Endothelial cell of umbilical vein (primary cell): ENCODE measurements at regions not wholly inside any gene's neighbourhood (a gene's known extent, or its start where the extent isn't known, plus 50 kb on each side); places are given as distances from the start of the nearest gene placed in this dataset.

Experiments used
- BruUV-seq: library from RNA; stranded (reverse); fragments of 400-500 nt; replicated peaks from 2 replicates; lab custom pipeline; 2021; lab: Mats Ljungman, UMichigan
- CTCF ChIA-PET: fragments of 300-600, 350-600 bp; sonication (Branson Sonifier 250); formaldehyde crosslinking; loops from one replicate; lab custom pipeline; 2021; ENCODE audit warnings: antibody characterized with exemption, inconsistent platforms; lab: Charles Lee
- POLR2A ChIA-PET: fragments of 300-600, 350-600 bp; sonication (Branson Sonifier 250); formaldehyde crosslinking; loops from one replicate; lab custom pipeline; 2021; ENCODE audit warnings: antibody characterized with exemption, inconsistent platforms; lab: Charles Lee
- DNase-seq: peaks from one replicate; pipeline ENCODE4 v3.0.0-alpha.2; 2011; ENCODE audit warnings: low read depth, low spot score
- FAIRE-seq: peaks from 2 replicates; lab custom pipeline; 2011; peaks lifted over from hg19 to GRCh38; lab: Jason Lieb, UNC
- H2AFZ ChIP-seq: 2 replicates; pipeline ENCODE4 v1.6.0; 2012; ENCODE audit warnings: low read depth, low read length, control low read depth, inconsistent platforms
- H3K27ac ChIP-seq: 2 replicates; pipeline ENCODE4 v1.5.1; 2011; ENCODE audit warnings: low read depth, mild to moderate bottlenecking, control low read depth, low read length, moderate library complexity; ENCODE audit not compliant: insufficient read depth
- H3K27me3 ChIP-seq, 2 experiments: 2 replicates each; pipeline versions ENCODE4 v1.6.0 to v1.6.1; 2011; ENCODE audit warnings: low read length in 2 of 2, mixed read lengths in 1 of 2; ENCODE audit not compliant: control insufficient read depth in 2 of 2, insufficient read depth in 2 of 2
- H3K36me3 ChIP-seq, 2 experiments: 2 replicates in 1 of 2; 3 replicates in 1 of 2; pipeline ENCODE4 v1.5.1; 2011; ENCODE audit warnings: low read length in 2 of 2, mild to moderate bottlenecking in 1 of 2, moderate library complexity in 1 of 2; ENCODE audit not compliant: control insufficient read depth in 2 of 2, insufficient read depth in 2 of 2; ENCODE audit errors: extremely low read depth in 1 of 2
- H3K4me1 ChIP-seq: 3 replicates; pipeline ENCODE4 v1.5.1; 2011; ENCODE audit warnings: mild to moderate bottlenecking, low read length; ENCODE audit not compliant: control insufficient read depth, insufficient read depth; ENCODE audit errors: extremely low read depth
- H3K4me2 ChIP-seq: 2 replicates; pipeline ENCODE4 v1.6.1; 2011; ENCODE audit warnings: low read length, control low read depth, mixed read lengths; ENCODE audit not compliant: insufficient read depth
- H3K4me3 ChIP-seq, 3 experiments: fragments of 200-600 bp in 1 of 3; sonication (generic), shearing (Covaris generic) in 1 of 3; replicated peaks in 1 of 3; 2 replicates each; pipeline ENCODE4 v1.5.1; 2011 to 2016; ENCODE audit warnings: control low read depth in 3 of 3, low read length in 3 of 3, mild to moderate bottlenecking in 2 of 3, inconsistent platforms in 1 of 3, low read depth in 1 of 3, moderate library complexity in 1 of 3; ENCODE audit not compliant: insufficient read depth in 1 of 3
- H3K79me2 ChIP-seq: 2 replicates; pipeline ENCODE4 v1.6.0; 2012; ENCODE audit warnings: low read length, inconsistent platforms; ENCODE audit not compliant: control insufficient read depth, insufficient read depth
- H3K9ac ChIP-seq: replicated peaks from 2 replicates; pipeline ENCODE3; 2011; ENCODE audit warnings: low read length, control low read depth; ENCODE audit not compliant: insufficient read depth; ENCODE audit errors: extremely low read depth
- H3K9me1 ChIP-seq: replicated peaks from 3 replicates; pipeline ENCODE4 v1.6.0; 2011; ENCODE audit warnings: mild to moderate bottlenecking, low read length; ENCODE audit not compliant: control insufficient read depth, insufficient read depth; ENCODE audit errors: extremely low read depth
- H3K9me3 ChIP-seq: replicated peaks from 2 replicates; pipeline ENCODE4 v1.5.1; 2012; ENCODE audit warnings: low read length, inconsistent platforms; ENCODE audit not compliant: control insufficient read depth, insufficient read depth
- H4K20me1 ChIP-seq: replicated peaks from 2 replicates; pipeline ENCODE3; 2011; ENCODE audit warnings: mild to moderate bottlenecking, low read length; ENCODE audit not compliant: control insufficient read depth, insufficient read depth; ENCODE audit errors: extremely low read depth
- EZH2 ChIP-seq: IDR thresholded peaks from 2 replicates; pipeline ENCODE4 v1.6.1; 2012; ENCODE audit warnings: borderline replicate concordance, low read depth, mild to moderate bottlenecking, moderate library complexity, low read length, inconsistent platforms; ENCODE audit not compliant: severe bottlenecking
- FOS ChIP-seq: IDR thresholded peaks from 2 replicates; pipeline ENCODE4 v1.6.1; 2011; ENCODE audit warnings: mild to moderate bottlenecking, low read length, moderate library complexity, borderline replicate concordance; ENCODE audit not compliant: insufficient read depth
- GATA2 ChIP-seq: IDR thresholded peaks from 2 replicates; pipeline ENCODE4 v1.7.0; 2011; ENCODE audit warnings: low read depth, mild to moderate bottlenecking, moderate library complexity, mixed read lengths, low read length; ENCODE audit not compliant: insufficient read length, insufficient read depth
- JUN ChIP-seq: IDR thresholded peaks from 2 replicates; pipeline ENCODE4 v1.6.1; 2011; ENCODE audit warnings: borderline replicate concordance, low read depth; ENCODE audit not compliant: insufficient read length, insufficient read depth
- MYC ChIP-seq: IDR thresholded peaks from one replicate; pipeline ENCODE4 v1.6.1; 2011; ENCODE audit warnings: mild to moderate bottlenecking, low read depth, low read length
- POLR2A ChIP-seq: IDR thresholded peaks from 2 replicates; pipeline ENCODE4 v1.6.1; 2012; ENCODE audit warnings: low read depth, mild to moderate bottlenecking, control low read depth, low read length
- POLR2AphosphoS5 ChIP-seq: IDR thresholded peaks from 2 replicates; pipeline ENCODE4 v1.6.1; 2012; ENCODE audit warnings: low read depth, mild to moderate bottlenecking, control low read depth, low read length, moderate library complexity; ENCODE audit not compliant: insufficient read depth
- dilution Hi-C: fragments of 300-500 bp; cut with MboI; formaldehyde crosslinking; loops from one replicate; pipeline ENCODE4 v1.15.0; 2019; ENCODE audit warnings: low sequenced_read_pairs; ENCODE audit not compliant: extremely low pct_ligation_motif_present
- intact Hi-C: fragments of 100-400 bp; cut with micrococcal nuclease; formaldehyde crosslinking; loops from one replicate; pipeline ENCODE4 v1.10.0; 2022
- TF ChIP-seq, protein P1 (sequence below), 2 donors: IDR thresholded peaks; 1 replicate in 1 of 2; 2 replicates in 1 of 2; pipeline ENCODE4 v1.5.1; 2011; ENCODE audit warnings: low read length in 2 of 2, mild to moderate bottlenecking in 2 of 2, moderate library complexity in 2 of 2, control low read depth in 1 of 2, inconsistent platforms in 1 of 2, low read depth in 1 of 2; ENCODE audit not compliant: insufficient read depth in 1 of 2; ENCODE audit errors: extremely low read depth in 1 of 2
- TF ChIP-seq, protein P2 (sequence below): IDR thresholded peaks from 2 replicates; pipeline ENCODE4 v1.6.1; 2011; ENCODE audit not compliant: insufficient read depth, insufficient read length

DNA sequence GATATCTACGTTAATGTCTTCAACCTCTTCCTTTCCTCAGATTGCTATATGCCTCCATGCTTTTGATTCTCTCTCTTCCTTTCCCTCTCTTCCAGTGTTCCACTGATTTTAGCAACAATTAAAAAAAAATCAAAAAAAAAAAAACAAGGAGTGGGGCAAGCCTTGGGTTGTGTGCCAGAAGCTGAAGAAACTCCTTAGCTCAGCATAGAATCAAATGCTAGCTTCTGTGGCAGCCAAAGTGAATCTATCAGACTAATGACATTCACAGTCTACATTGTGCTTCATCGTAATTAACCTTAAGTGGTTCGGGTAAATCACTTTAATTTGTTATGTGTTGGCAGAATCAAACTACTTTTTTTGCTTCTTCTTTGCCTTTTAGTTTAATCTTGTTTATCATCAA, 237.3 kb downstream of the TMEM167A start:
- no peak for DNase-seq
- Histone ChIP-seq H3K27me3 (no peaks in the 10 kb centered on the region), H3K36me3 (no peaks in the 10 kb centered on the region), H3K4me1 (no peaks in the 10 kb centered on the region), H3K27ac (no peak overlapping the region), H2AFZ (no peak overlapping the region), H3K4me3 (no peak overlapping the region), H3K4me2 (no peak overlapping the region), H3K9me3 (no peaks in the 10 kb centered on the region), H3K9ac (no peak overlapping the region), H4K20me1 (no peaks in the 10 kb centered on the region), H3K9me1 (no peaks in the 10 kb centered on the region), H3K79me2 (no peaks in the 10 kb centered on the region)
- dilution Hi-C loops (no loop called here), intact Hi-C loops (no loop called here)
- TF ChIP-seq POLR2AphosphoS5 (no peak), GATA2 (no peak), FOS (no peak), MYC (no peak), EZH2 (no peak), JUN (no peak), POLR2A (no peak)
- TF ChIP-seq, protein P1, sequence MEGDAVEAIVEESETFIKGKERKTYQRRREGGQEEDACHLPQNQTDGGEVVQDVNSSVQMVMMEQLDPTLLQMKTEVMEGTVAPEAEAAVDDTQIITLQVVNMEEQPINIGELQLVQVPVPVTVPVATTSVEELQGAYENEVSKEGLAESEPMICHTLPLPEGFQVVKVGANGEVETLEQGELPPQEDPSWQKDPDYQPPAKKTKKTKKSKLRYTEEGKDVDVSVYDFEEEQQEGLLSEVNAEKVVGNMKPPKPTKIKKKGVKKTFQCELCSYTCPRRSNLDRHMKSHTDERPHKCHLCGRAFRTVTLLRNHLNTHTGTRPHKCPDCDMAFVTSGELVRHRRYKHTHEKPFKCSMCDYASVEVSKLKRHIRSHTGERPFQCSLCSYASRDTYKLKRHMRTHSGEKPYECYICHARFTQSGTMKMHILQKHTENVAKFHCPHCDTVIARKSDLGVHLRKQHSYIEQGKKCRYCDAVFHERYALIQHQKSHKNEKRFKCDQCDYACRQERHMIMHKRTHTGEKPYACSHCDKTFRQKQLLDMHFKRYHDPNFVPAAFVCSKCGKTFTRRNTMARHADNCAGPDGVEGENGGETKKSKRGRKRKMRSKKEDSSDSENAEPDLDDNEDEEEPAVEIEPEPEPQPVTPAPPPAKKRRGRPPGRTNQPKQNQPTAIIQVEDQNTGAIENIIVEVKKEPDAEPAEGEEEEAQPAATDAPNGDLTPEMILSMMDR (IDR thresholded peaks at IDR 0.05; ENCODE audit: extremely low read depth in 1 of 2, insufficient read depth in 1 of 2, low read depth in 1 of 2, low read length in 2 of 2) = no peak
- TF ChIP-seq, protein P2, sequence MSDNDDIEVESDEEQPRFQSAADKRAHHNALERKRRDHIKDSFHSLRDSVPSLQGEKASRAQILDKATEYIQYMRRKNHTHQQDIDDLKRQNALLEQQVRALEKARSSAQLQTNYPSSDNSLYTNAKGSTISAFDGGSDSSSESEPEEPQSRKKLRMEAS = no peak
- ChIA-PET POLR2A (no interaction called here), CTCF (no interaction called here)
- BruUV-seq = no TSS peak
- no peak for FAIRE-seq
